HL-60 (cell line): ENCODE measurements at regions not wholly inside any gene's neighbourhood (a gene's known extent, or its start where the extent isn't known, plus 50 kb on each side); places are given as distances from the start of the nearest gene placed in this dataset.

Source experiments
- DNase-seq, 2 experiments: peaks; one replicate each; pipeline ENCODE4 v3.0.0-alpha.2; 2010 to 2020; ENCODE audit warnings: low read depth in 1 of 2, low spot score in 1 of 2
- H3K27ac ChIP-seq: fragments of 250-450 bp; sonication (Bioruptor Pico); replicated peaks from 2 replicates; pipeline ENCODE4 v1.5.1; 2020; ENCODE audit warnings: mild to moderate bottlenecking, moderate library complexity
- H3K27me3 ChIP-seq: fragments of 250-450 bp; sonication (Bioruptor Pico); 2 replicates; pipeline ENCODE4 v1.5.1; 2021; ENCODE audit warnings: mild to moderate bottlenecking, moderate library complexity; ENCODE audit not compliant: insufficient read depth, poor library complexity, severe bottlenecking
- H3K4me3 ChIP-seq: replicated peaks from 2 replicates; pipeline ENCODE4 v1.5.1; 2011; ENCODE audit warnings: mild to moderate bottlenecking, control low read depth, low read length; ENCODE audit not compliant: insufficient read depth
- GABPA ChIP-seq: IDR thresholded peaks from 2 replicates; pipeline ENCODE4 v1.6.1; 2012; ENCODE audit warnings: low read depth
- POLR2AphosphoS5 ChIP-seq: IDR thresholded peaks from 2 replicates; pipeline ENCODE4 v1.6.1; 2012; ENCODE audit warnings: low read depth
- REST ChIP-seq: IDR thresholded peaks from 2 replicates; pipeline ENCODE4 v1.6.1; 2012; ENCODE audit warnings: low read depth; ENCODE audit not compliant: insufficient replicate concordance
- SPI1 ChIP-seq: IDR thresholded peaks from 2 replicates; pipeline ENCODE4 v1.6.1; 2012; ENCODE audit warnings: low read depth, mild to moderate bottlenecking, borderline replicate concordance
- TF ChIP-seq, protein P1 (sequence below): IDR thresholded peaks from one replicate; pipeline ENCODE4 v1.5.1; 2011; ENCODE audit warnings: low read length, control low read depth, inconsistent platforms; ENCODE audit not compliant: insufficient read depth

DNA sequence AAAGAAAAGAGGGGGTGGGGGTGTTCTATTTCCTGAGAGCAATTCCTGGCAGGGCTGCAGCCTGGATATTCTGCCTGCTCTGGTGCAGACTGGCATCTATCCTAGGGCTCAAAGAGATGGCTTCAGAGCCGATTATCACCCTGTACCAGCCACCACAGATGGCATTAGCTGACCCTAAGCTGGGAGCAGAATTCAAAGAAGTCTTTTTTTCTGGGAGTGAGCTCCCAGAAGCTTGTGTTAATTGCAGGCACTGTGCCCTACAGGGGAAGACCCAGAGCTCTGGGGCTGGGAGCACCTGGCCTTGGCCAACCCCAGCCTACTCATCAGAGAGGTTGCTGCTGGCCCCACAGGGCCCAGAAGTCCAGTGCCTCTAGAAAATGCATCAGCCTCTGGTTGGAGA, 85.9 kb downstream of the PXDC1 start:
- DNase-seq = no peak
- TF ChIP-seq REST = no peak
- no peak for TF ChIP-seq GABPA
- TF ChIP-seq SPI1 = no peak
- TF ChIP-seq, protein P1, sequence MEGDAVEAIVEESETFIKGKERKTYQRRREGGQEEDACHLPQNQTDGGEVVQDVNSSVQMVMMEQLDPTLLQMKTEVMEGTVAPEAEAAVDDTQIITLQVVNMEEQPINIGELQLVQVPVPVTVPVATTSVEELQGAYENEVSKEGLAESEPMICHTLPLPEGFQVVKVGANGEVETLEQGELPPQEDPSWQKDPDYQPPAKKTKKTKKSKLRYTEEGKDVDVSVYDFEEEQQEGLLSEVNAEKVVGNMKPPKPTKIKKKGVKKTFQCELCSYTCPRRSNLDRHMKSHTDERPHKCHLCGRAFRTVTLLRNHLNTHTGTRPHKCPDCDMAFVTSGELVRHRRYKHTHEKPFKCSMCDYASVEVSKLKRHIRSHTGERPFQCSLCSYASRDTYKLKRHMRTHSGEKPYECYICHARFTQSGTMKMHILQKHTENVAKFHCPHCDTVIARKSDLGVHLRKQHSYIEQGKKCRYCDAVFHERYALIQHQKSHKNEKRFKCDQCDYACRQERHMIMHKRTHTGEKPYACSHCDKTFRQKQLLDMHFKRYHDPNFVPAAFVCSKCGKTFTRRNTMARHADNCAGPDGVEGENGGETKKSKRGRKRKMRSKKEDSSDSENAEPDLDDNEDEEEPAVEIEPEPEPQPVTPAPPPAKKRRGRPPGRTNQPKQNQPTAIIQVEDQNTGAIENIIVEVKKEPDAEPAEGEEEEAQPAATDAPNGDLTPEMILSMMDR = no peak
- TF ChIP-seq POLR2AphosphoS5 = no peak
- no peak overlapping the region for H3K4me3 ChIP-seq

DNA sequence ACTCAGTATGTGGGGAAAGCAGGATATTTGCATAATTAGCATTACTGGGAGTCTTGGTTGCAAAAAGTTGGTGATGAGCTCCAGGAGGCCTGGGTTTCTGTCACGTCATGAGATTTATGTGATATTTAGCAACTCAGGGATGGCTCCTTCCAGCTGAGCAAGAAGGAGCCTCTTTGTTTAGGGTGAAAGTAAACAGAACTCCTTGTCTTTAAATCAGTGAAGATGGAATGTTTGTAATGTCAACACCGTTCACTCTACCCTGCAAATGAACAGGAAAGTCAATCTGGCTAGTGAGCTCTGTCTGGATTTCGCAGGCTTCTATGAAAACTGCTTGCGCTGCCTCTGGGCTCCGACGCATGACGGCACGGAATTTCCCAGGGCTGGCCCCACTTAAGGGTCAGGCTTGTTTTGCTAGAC, 86.9 kb downstream of the PXDC1 start:
- no peaks in the 10 kb centered on the region for H3K27me3 ChIP-seq
- H3K27ac ChIP-seq = no peak overlapping the region
- H3K4me3 ChIP-seq = no peak overlapping the region
- no peak for DNase-seq
- TF ChIP-seq POLR2AphosphoS5 (no peak), SPI1 (no peak), REST (no peak), GABPA (no peak)
- TF ChIP-seq, protein P1 = no peak

More for the DNA sequence above, 85.9 kb downstream of the PXDC1 start:
- H3K27ac ChIP-seq = no peak overlapping the region
- no peaks in the 10 kb centered on the region for H3K27me3 ChIP-seq

GRCh38 chr6:3663811-3664210, 87.7 kb downstream of the PXDC1 start:
- no peak for TF ChIP-seq REST
- no peak for TF ChIP-seq POLR2AphosphoS5
- TF ChIP-seq, protein P1 = no peak
- TF ChIP-seq GABPA = no peak
- Histone ChIP-seq H3K27ac (no peak overlapping the region), H3K27me3 (no peaks in the 10 kb centered on the region), H3K4me3 (no peak overlapping the region)
- no peak for DNase-seq
